ENCODE measurements at regions not wholly inside any gene's neighbourhood (a gene's known extent, or its start where the extent isn't known, plus 50 kb on each side); places are given as distances from the start of the nearest gene placed in this dataset.

GRCh38 chr2:51629406-51629805, 597.5 kb upstream of the NRXN1 start:
- Histone ChIP-seq H3K27ac (ENCODE audit: extremely low read depth, low read depth, low read length) (no peak overlapping the region), H3K9me3 (ENCODE audit: control insufficient read depth, insufficient read depth, low read depth, low read length) (no peaks in the 10 kb centered on the region), H3K4me3 (ENCODE audit: low read depth, low read length) (no peak overlapping the region), H3K36me3 (ENCODE audit: control insufficient read depth in 2 of 2, insufficient read depth in 1 of 2, low read length in 2 of 2) (no peaks in the 10 kb centered on the region), H3K4me1 (ENCODE audit: control insufficient read depth, insufficient read depth, low read length) (no peaks in the 10 kb centered on the region)
- ChIA-PET CTCF (interaction anchor here (0.6 kb wide), 1 partner anchor 1016 kb away, joined by 4 read pairs; no protein-coding TSS in a partner anchor), POLR2A (no interaction called here)
- TF ChIP-seq ZNF174 (tag by site-specific recombination; IDR thresholded peaks at IDR 0.05) (no peak), ZNF2 (tag by site-specific recombination; IDR thresholded peaks at IDR 0.05) (no peak), KLF1 (tag by site-specific recombination; IDR thresholded peaks at IDR 0.05) (no peak), ZNF677 (tag by site-specific recombination; IDR thresholded peaks at IDR 0.05) (no peak), GFI1B (tag by site-specific recombination; IDR thresholded peaks at IDR 0.05) (no peak)

GRCh38 chr2:51628917-51629316, 597.0 kb upstream of the NRXN1 start:
- CTCF ChIA-PET, result no interaction called here
- Histone ChIP-seq H3K9me3 (ENCODE audit: control insufficient read depth, insufficient read depth, low read depth, low read length) (no peaks in the 10 kb centered on the region), H3K27ac (ENCODE audit: extremely low read depth, low read depth, low read length) (no peak overlapping the region), H3K4me3 (ENCODE audit: low read depth, low read length) (no peak overlapping the region), H3K4me1 (ENCODE audit: control insufficient read depth, insufficient read depth, low read length) (no peaks in the 10 kb centered on the region), H3K36me3 (ENCODE audit: control insufficient read depth in 2 of 2, insufficient read depth in 1 of 2, low read length in 2 of 2) (no peaks in the 10 kb centered on the region)
- POLR2A ChIA-PET, result no interaction called here
- no peak for TF ChIP-seq ZNF596 (tag by site-specific recombination; IDR thresholded peaks at IDR 0.05)
- TF ChIP-seq ZNF707 (tag by site-specific recombination; IDR thresholded peaks at IDR 0.05), result no peak

GRCh38 chr2:51624995-51625394, 593.1 kb upstream of the NRXN1 start:
- Histone ChIP-seq H3K27ac (ENCODE audit: extremely low read depth, low read depth, low read length) (no peak overlapping the region), H3K4me3 (ENCODE audit: low read depth, low read length) (no peak overlapping the region), H3K36me3 (ENCODE audit: control insufficient read depth in 2 of 2, insufficient read depth in 1 of 2, low read length in 2 of 2) (no peaks in the 10 kb centered on the region), H3K9me3 (ENCODE audit: control insufficient read depth, insufficient read depth, low read depth, low read length) (no peaks in the 10 kb centered on the region), H3K4me1 (ENCODE audit: control insufficient read depth, insufficient read depth, low read length) (no peaks in the 10 kb centered on the region)
- POLR2A ChIA-PET, result no interaction called here
- TF ChIP-seq ZNF10 (tag by site-specific recombination; IDR thresholded peaks at IDR 0.05) (no peak), ZNF658 (tag by site-specific recombination; IDR thresholded peaks at IDR 0.05) (no peak), ZNF274 (IDR thresholded peaks at IDR 0.05; ENCODE audit: low read length) (no peak), ZNF274 (tag by site-specific recombination; IDR thresholded peaks at IDR 0.05; ENCODE audit: borderline replicate concordance) (no peak), OVOL3 (tag by site-specific recombination; IDR thresholded peaks at IDR 0.05) (no peak), GLIS1 (tag by site-specific recombination; IDR thresholded peaks at IDR 0.05) (no peak), ZNF19 (tag by site-specific recombination; IDR thresholded peaks at IDR 0.05; ENCODE audit: low read depth) (no peak), ZNF174 (tag by site-specific recombination; IDR thresholded peaks at IDR 0.05) (no peak), ZNF776 (tag by site-specific recombination; IDR thresholded peaks at IDR 0.05; ENCODE audit: borderline replicate concordance) (no peak), ZNF747 (tag by site-specific recombination; IDR thresholded peaks at IDR 0.05) (no peak), ZNF670 (tag by site-specific recombination; IDR thresholded peaks at IDR 0.05; ENCODE audit: low read depth) (no peak)
- CTCF ChIA-PET, result no interaction called here

- Histone ChIP-seq H3K27ac (ENCODE audit: extremely low read depth, low read depth, low read length) (no peak overlapping the region), H3K4me1 (ENCODE audit: control insufficient read depth, insufficient read depth, low read length) (no peaks in the 10 kb centered on the region), H3K4me3 (ENCODE audit: low read depth, low read length) (no peak overlapping the region), H3K9me3 (ENCODE audit: control insufficient read depth, insufficient read depth, low read depth, low read length) (no peaks in the 10 kb centered on the region), H3K36me3 (ENCODE audit: control insufficient read depth in 2 of 2, insufficient read depth in 1 of 2, low read length in 2 of 2) (no peaks in the 10 kb centered on the region)
- CTCF ChIA-PET, result no interaction called here
- POLR2A ChIA-PET, result no interaction called here
- TF ChIP-seq ZNF624 (tag by site-specific recombination; IDR thresholded peaks at IDR 0.05) (no peak), ZNF626 (tag by site-specific recombination; IDR thresholded peaks at IDR 0.05) (no peak), ZEB2 (tag by site-specific recombination; IDR thresholded peaks at IDR 0.05) (no peak), ZNF362 (tag by site-specific recombination; IDR thresholded peaks at IDR 0.05) (no peak), ZNF324 (tag by site-specific recombination; IDR thresholded peaks at IDR 0.05) (no peak), KLF10 (tag by site-specific recombination; IDR thresholded peaks at IDR 0.05) (no peak), ZBTB8A (tag by site-specific recombination; IDR thresholded peaks at IDR 0.05) (no peak), YY1 (tag by site-specific recombination; IDR thresholded peaks at IDR 0.05) (no peak), ZNF549 (tag by site-specific recombination; IDR thresholded peaks at IDR 0.05) (no peak), ZBTB48 (tag by site-specific recombination; IDR thresholded peaks at IDR 0.05) (no peak)
Measured at GRCh38 chr2:51620796-51621195, 588.9 kb upstream of the NRXN1 start.
